ENCODE measurements at regions not wholly inside any gene's neighbourhood (a gene's known extent, or its start where the extent isn't known, plus 50 kb on each side); places are given as distances from the start of the nearest gene placed in this dataset.
A peak's percentile ranks its signal among the peaks of the same experiment; 100 is the strongest.
"Not testable (repeated sequence)": the region's sequence is repeated elsewhere in the genome, so short reads cannot be mapped to it uniquely, and the experiment has no call there.

GRCh38 chr17:70464995-70465394, 295.7 kb downstream of the KCNJ2 start:
- no peak for DNase-seq

- no peak for DNase-seq
Measured at GRCh38 chr17:70468661-70469060, 299.3 kb downstream of the KCNJ2 start.

- no peak for DNase-seq
Measured at GRCh38 chr17:70473049-70473448, 303.7 kb downstream of the KCNJ2 start.

- DNase-seq: no peak
Measured at GRCh38 chr17:70476368-70476767, 307.0 kb downstream of the KCNJ2 start.

- no peak for DNase-seq
Measured at GRCh38 chr17:70478902-70479301, 309.6 kb downstream of the KCNJ2 start.

DNA sequence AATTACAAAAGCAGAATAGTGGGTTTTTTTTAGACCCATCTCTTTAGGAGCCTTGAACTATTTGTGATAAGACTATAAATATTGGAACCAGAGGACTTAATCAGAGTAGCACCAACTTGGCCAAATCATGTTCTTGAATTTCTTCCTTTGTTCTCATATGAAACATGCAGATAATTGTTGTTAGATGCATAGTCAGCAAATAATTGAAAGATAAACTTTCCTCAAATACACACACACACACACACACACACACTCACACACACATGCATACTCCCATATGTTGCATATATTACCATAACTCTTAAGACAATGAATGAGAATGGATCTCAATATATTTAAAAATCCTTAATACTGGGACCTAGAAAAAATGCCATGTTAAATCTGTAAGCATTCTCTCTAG, 310.4 kb downstream of the KCNJ2 start:
- no peak for DNase-seq

DNA sequence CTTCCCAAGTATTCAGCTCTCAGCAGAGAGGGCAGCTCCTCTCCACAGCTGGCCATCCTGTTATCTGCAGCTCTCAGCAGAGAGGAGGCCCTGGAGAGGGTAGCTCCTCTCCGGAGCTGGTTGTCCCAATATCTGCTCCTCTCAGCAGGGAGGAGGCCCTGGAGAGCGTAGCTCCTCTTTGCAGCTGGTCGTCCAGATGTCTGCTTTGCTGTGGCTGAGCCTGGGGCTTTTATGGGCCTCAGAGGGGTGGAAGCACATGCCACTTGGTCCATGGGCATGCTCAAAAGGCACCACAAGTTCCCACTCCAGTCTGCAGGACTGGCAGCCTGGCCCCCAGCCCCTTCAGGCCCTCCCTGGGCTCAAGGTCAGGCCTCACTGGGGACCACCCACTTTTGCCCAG, 314.3 kb downstream of the KCNJ2 start:
- no peak for DNase-seq

DNA sequence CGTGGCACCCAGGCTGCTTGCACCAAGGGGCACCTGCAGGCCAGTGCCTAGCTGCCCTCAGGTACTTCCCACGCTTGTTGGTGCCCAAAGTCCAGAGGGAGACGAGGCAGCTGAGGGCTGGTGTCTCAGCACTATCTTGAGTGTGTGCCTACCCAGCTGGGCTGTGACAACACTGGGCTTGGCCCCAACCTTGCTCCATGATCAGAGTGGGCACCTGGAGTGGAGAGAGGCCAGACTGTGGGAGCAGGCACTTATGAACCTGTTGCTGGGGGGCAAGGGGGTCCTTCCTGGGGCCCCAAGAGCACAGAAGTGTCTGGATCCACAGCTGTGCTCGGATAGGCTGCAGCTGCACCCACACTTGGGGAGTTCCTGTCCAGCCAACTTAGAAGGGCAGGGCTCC, 314.7 kb downstream of the KCNJ2 start:
- DNase-seq: no peak

GRCh38 chr17:70484496-70484895, 315.2 kb downstream of the KCNJ2 start:
- no peak for DNase-seq

- no peak for DNase-seq
Measured at GRCh38 chr17:70492368-70492767, 323.0 kb downstream of the KCNJ2 start.

DNA sequence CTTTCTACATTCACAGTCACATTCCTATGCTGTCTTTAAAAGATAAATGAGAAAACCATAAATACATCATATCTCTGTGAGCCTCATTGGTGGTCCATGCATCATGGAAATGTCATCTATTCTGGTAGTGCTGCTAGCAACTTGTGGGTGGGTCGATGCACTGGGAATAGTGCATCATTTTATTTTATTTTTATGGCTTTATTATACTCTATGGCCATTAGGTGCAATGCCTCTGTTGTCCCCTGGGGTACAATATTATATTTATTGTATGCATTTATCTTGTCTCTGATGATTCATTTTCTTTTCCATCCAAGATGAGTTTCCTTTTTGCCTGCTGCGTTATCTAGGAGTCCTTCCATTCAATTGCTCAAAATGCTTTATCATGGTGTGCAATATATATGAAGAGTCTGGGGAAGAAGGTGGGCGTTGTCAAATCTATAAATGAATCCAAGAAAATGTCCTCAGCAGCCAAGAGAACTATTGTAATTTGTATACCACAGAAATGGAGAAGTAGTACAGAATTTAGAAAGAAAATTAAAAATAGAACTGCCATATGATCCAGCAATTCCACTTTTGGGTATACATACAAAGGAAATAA, 324.0 kb downstream of the KCNJ2 start:
- no peak for DNase-seq

DNA sequence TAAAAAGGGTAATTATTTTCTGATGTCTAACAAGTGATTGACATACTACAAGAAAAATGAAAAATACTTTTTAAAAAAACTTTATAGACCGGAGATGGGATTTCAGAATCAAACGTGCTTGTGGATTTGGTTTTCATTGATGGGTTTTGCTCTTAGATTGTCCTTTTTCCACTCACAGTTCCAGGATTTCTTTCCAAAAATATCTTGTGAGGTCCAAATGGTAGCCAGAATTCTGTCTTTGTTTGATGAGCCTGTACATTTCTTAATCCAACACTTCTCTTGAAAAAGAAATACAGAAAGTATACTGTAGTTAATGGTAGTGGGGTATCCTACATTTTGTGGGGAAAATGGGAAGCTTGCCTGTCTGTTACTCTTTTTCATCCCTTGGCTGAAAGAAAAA, 329.3 kb downstream of the KCNJ2 start:
- no peak for DNase-seq

- no peak for DNase-seq
Measured at GRCh38 chr17:70499067-70499786, 329.9 kb downstream of the KCNJ2 start.

DNA sequence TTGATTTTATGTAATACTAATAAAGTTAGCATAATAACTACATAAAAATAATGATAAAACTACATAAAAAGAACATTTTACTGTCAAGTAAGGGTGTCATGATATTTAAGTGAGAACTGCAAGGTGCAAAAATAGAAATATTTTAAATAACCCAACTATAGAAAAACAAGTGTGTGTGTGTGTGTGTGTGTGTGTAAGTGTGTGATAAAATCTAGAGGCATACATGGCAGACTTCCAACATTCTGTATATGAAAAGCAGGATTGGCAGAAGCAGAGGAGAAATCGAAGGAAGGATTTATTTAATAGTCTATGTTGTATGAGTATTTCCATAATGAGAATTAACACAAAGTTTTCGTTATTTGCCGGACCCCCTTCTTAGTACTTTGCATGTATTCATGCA, 334.1 kb downstream of the KCNJ2 start:
- DNase-seq: no peak

DNA sequence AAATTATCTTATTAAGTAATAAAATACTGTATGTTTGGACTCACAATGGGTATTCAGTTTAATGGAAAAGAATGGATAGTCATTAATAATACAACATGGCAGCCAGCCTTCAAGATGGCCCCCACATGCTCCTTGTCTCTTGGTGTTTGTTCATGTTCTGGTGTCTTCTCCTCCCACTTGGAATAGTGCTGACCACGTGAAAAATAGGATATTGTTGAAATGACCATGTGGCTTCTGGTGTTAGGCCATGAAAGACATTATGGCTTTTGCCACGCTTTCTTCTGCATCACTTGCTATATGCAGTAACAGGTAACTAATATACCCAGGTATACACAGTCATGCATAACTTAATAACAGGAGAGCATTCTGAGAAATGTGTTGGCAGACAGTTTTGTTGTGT, 341.0 kb downstream of the KCNJ2 start:
- DNase-seq: no peak

GRCh38 chr17:70517816-70518215, 348.5 kb downstream of the KCNJ2 start:
- no peak for DNase-seq

DNA sequence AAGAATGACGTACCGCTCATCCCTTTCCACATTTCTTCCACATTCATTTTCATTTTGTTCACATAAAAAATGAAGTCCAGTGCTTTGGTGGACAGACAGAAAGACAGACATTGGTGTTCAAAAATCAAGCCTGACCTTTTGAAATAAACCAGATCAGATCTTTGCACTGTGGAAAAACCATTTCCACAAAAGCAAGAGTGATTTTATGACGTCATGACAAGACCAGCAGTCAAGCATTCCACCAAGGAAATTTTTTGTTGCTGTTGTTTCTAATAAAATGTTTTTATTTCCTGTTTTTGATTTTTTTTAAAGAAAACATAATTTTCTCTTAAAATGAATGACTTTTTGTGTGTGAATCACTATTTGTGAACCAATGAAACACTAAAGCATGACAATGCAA, 350.0 kb downstream of the KCNJ2 start:
- no peak for DNase-seq

GRCh38 chr17:70520447-70520846, 351.1 kb downstream of the KCNJ2 start:
- DNase-seq: peak; percentile 88

DNA sequence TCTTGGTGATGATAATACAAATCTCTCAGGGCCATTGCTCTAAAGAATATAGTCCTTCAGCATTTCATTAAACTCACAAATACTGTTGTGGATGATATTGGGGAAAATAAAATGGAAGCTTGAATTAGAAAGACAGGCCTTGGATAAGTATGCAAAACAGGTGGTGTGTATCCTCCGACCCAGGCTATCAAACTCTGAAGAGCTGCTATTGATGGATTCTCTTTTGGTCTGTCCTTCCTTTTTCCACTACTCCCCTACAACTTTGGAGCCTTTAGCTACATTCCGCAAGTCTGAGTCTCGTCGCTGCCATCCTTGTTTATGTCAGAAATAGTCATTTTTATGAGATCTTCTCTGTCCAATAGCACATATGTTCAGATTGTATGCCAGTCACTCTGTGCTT, 351.6 kb downstream of the KCNJ2 start:
- no peak for DNase-seq

- peak; percentile 2 for DNase-seq
Measured at GRCh38 chr17:70521821-70522256, 352.5 kb downstream of the KCNJ2 start.

- no peak for DNase-seq
Measured at GRCh38 chr17:70523426-70523825, 354.1 kb downstream of the KCNJ2 start.

GRCh38 chr17:70525035-70525434, 355.7 kb downstream of the KCNJ2 start:
- DNase-seq: not testable (repeated sequence)

- DNase-seq: peak; percentile 22
Measured at GRCh38 chr17:70525961-70526360, 356.6 kb downstream of the KCNJ2 start.

DNA sequence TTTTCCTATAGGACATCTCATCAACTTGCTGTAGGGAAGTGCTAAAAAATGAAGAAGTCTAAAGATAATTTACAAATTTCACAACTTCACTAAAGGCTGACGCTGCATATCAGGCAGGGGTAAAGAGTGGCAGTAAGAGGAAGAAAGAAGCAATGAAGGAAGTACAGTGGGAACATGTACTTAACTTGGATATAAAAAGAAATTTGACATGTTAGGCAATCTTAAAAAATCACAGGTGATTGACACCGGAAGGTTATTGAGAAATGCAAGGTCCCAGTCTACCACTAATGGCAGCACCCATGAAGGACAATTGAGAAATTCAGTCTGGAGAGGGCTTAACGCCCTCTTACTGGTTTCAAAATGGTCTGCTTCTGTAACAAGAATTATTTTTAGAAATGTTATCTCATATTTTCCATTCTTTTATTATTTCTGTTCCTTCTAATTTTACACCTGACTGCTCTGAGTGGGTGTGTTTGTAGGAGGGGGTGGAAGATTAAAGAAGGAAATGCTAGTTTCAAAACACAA, 358.1 kb downstream of the KCNJ2 start:
- no peak for DNase-seq

DNA sequence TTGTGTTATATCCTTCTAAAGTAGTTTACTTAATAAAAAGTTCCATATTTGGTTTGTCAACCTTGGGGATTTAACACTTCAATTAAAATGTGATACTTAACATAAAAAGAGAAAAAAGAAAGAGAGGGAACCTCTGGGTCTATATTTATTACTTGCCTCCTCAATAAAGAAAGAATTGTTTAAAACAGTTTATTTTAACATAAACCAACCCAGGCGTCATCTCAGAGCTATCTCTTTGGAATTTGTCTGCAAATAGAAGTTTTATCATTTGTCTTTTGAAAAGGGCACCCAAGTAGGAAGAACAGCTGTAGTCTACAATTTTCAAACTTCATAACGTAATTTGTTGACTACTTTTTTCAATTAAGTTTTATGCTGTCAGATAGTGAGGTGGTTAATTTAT, 364.1 kb downstream of the KCNJ2 start:
- DNase-seq: no peak
